GM18873 (cell line): ENCODE measurements at regions not wholly inside any gene's neighbourhood (a gene's known extent, or its start where the extent isn't known, plus 50 kb on each side); places are given as distances from the start of the nearest gene placed in this dataset.
"Not testable (repeated sequence)": the region's sequence is repeated elsewhere in the genome, so short reads cannot be mapped to it uniquely, and the experiment has no call there.

Experiments
- ATAC-seq: cut with Tn5 transposase; IDR thresholded peaks from one replicate; pipeline ENCODE4 v1.9.1; 2021; ENCODE audit warnings: mild to moderate bottlenecking, moderate library complexity, moderate number of reproducible peaks; ENCODE audit not compliant: unreplicated experiment, low FRiP score

GRCh38 chr20:29762620-29763019 is 1494.8 kb upstream of the DEFB115 start:
- no peak for ATAC-seq

- ATAC-seq = no peak
Measured at GRCh38 chr20:29763821-29764511, 1493.5 kb upstream of the DEFB115 start.

- ATAC-seq = not testable (repeated sequence)
Measured at GRCh38 chr20:29764922-29765610, 1492.4 kb upstream of the DEFB115 start.

- ATAC-seq = not testable (repeated sequence)
Measured at GRCh38 chr20:29778033-29778432, 1479.4 kb upstream of the DEFB115 start.

- ATAC-seq = not testable (repeated sequence)
Measured at GRCh38 chr20:29781217-29781616, 1476.2 kb upstream of the DEFB115 start.

- not testable (repeated sequence) for ATAC-seq
Measured at GRCh38 chr20:29781891-29782290, 1475.6 kb upstream of the DEFB115 start.

GRCh38 chr20:29787456-29787855 is 1470.0 kb upstream of the DEFB115 start:
- ATAC-seq = not testable (repeated sequence)

GRCh38 chr20:29790510-29790909 is 1467.0 kb upstream of the DEFB115 start:
- ATAC-seq = no peak

GRCh38 chr20:29831508-29831907 is 1426.0 kb upstream of the DEFB115 start:
- not testable (repeated sequence) for ATAC-seq

- not testable (repeated sequence) for ATAC-seq
Measured at GRCh38 chr20:29868014-29868413, 1389.5 kb upstream of the DEFB115 start.

GRCh38 chr20:29868688-29869087 is 1388.8 kb upstream of the DEFB115 start:
- ATAC-seq = not testable (repeated sequence)

GRCh38 chr20:29871816-29872215 is 1385.6 kb upstream of the DEFB115 start:
- not testable (repeated sequence) for ATAC-seq

GRCh38 chr20:29873946-29874345 is 1383.5 kb upstream of the DEFB115 start:
- no peak for ATAC-seq

- no peak for ATAC-seq
Measured at GRCh38 chr20:29874476-29875202, 1382.8 kb upstream of the DEFB115 start.

GRCh38 chr20:29875321-29876083 is 1382.0 kb upstream of the DEFB115 start:
- not testable (repeated sequence) for ATAC-seq

GRCh38 chr20:29876084-29876910 is 1381.2 kb upstream of the DEFB115 start:
- not testable (repeated sequence) for ATAC-seq

GRCh38 chr20:29876911-29877285 is 1380.6 kb upstream of the DEFB115 start:
- no peak for ATAC-seq

GRCh38 chr20:29877411-29878280 is 1379.8 kb upstream of the DEFB115 start:
- ATAC-seq = not testable (repeated sequence)

- ATAC-seq = no peak
Measured at GRCh38 chr20:29878281-29878741, 1379.2 kb upstream of the DEFB115 start.
